Dermis blood vessel endothelial cell (primary cell): ENCODE measurements at regions not wholly inside any gene's neighbourhood (a gene's known extent, or its start where the extent isn't known, plus 50 kb on each side); places are given as distances from the start of the nearest gene placed in this dataset.
"Not testable (repeated sequence)": the region's sequence is repeated elsewhere in the genome, so short reads cannot be mapped to it uniquely, and the experiment has no call there.

Experiments used
- DNase-seq: peaks from one replicate; pipeline ENCODE4 v3.0.0; 2010

GRCh38 chr15:94845390-94845716, 614.0 kb downstream of the MCTP2 start:
- no peak for DNase-seq

DNA sequence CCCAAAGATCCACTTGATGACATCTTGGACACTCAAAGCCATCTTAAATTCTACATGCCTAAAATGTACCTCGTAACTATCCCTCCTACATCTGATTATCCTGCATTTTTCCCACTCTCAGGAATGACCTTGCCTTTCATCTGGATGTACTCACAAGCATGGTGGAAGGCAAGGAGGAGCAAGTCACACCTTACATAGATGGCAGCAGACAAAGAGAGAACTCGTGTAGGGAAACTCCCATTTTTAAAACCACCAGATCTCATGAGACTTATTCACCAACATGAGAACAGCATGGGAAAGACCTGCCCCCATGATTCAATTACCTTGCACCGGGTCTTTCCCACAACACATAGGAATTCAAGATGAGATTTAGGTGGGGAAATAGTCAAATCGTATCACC, 616.0 kb downstream of the MCTP2 start:
- no peak for DNase-seq

- no peak for DNase-seq
Measured at GRCh38 chr15:94848054-94848453, 616.7 kb downstream of the MCTP2 start.

- no peak for DNase-seq
Measured at GRCh38 chr15:94855018-94855408, 623.7 kb downstream of the MCTP2 start.

DNA sequence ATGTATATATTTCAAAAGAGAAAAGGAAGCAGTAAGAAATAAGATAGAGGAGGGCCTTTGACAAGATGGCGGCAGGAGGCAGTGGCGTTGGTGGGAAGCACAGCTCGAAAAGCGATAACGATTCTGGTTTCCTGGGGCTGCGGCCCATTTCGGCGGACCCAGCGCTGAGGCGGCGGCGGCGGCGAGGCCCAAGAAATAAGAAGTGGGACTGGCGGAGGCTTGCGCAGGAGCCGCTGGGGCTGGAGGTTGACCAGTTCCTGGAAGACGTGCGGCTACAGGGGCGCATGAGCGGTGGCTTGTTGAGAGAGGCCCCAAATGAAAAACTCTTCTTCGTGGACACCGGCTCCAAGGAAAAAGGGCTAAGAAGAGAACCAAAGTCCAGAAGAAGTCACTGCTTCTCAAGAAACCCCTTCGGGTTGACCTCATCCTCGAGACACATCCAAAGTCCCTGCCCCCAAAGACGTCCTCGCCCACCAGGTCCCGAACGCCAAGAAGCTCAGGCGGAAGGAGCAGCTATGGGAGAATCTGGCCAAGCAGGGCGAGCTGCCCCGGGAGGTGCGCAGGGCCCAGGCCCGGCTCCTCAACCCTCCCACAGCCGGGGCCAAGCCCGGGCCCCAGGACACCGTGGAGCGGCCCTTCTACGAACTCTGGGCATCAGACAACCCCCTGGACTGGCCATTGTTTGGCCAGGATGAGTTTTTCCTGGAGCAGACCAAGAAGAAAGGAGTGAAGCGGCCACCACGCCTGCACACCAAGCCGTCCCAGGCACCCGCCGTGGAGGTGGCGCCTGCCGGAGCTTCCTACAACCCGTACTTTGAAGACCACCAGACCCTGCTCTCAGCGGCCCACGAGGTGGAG, 624.3 kb downstream of the MCTP2 start:
- no peak for DNase-seq

- no peak for DNase-seq
Measured at GRCh38 chr15:94856267-94856854, 625.0 kb downstream of the MCTP2 start.

- no peak for DNase-seq
Measured at GRCh38 chr15:94857466-94857865, 626.1 kb downstream of the MCTP2 start.

DNA sequence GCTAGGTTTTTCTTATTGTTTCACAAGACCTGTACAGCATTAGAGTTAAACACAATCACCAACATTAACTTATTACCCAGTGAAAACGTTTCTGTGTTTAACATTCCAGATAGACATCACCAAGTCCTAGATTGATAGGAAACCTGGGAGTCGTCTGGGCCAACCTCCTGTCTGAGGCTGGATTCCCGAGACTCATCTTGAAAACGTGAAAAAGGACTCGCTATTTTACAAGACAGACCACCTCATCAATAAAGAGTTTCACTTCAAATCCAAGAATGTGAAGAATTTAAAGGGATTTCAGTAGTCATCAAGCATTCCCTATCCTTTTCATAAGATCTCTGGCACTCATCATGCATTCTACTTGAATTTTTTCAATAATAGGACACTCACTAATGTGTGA, 626.6 kb downstream of the MCTP2 start:
- DNase-seq: no peak

DNA sequence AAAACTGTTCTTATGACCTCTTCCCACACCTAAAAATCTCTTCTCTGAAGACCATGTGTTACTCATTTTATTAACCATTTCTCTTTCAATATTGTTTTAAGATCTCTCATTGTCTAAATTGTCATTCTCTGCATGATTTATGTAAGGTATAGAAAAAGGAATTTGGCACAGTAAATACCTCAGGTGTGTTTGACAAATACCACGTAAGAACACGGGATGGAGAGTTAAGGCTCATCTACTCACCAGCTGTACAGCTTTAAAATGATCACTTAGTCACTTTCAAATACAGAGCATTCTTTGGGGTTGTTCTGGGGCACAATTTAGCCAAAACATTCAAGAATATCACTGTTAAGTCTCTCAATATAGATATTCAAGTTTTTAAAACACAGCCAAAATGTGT, 627.1 kb downstream of the MCTP2 start:
- no peak for DNase-seq

DNA sequence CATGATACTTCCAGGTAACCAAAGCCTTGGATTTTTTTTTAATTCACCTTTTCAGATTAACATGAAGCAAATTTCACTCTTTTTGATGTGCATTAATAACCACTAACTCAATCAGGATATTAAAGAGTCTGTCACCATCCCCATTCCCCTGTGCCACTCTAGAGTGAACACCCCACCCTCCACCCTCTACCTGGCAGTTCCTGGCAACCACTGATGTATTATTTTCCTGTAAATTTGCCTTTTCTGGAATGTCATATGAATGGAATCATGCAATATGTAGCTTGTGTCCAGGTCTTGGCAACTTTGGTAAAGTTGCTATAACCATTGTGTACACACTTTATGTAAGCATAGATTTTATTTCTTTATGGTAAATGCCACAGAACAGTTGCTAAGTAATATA, 627.6 kb downstream of the MCTP2 start:
- no peak for DNase-seq

- no peak for DNase-seq
Measured at GRCh38 chr15:94864600-94864999, 633.2 kb downstream of the MCTP2 start.

- DNase-seq: not testable (repeated sequence)
Measured at GRCh38 chr15:94868265-94868664, 636.9 kb downstream of the MCTP2 start.

- DNase-seq: no peak
Measured at GRCh38 chr15:94875550-94875949, 644.2 kb downstream of the MCTP2 start.

- peak; percentile 6 for DNase-seq
Measured at GRCh38 chr15:94877833-94878232, 646.5 kb downstream of the MCTP2 start.

DNA sequence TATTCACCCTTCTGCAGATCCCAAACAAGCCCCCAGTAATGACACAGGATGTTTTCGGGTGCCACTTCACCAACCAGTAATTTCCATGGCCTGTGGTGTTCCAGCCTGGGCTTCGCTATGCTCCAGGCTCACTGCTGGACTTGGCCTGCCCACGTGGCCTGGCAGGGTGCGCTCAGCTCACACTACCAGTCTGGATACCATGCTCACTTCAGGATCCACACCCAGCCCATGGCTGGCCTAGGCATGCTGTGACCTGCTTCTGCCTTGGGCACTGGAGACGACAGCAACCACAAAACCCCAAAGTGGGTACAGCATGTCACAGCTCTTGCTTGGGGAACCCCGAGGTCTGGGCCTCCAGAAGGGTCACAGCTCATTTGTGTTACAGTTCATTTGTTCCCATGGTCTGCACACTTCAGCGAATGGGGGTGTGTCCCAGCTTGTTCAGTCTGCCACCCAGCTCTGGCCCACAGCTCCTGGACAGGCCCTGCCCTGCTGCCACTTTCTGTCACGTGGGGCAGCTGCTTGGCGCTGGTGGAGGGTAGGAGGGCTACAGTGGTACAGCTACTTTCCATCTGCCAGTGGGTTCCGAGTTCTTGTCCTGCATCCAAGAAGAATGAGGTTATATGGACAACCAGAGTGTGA, 650.8 kb downstream of the MCTP2 start:
- DNase-seq: no peak

- DNase-seq: no peak
Measured at GRCh38 chr15:94887391-94887790, 656.0 kb downstream of the MCTP2 start.

GRCh38 chr15:94889153-94889552, 657.8 kb downstream of the MCTP2 start:
- no peak for DNase-seq

DNA sequence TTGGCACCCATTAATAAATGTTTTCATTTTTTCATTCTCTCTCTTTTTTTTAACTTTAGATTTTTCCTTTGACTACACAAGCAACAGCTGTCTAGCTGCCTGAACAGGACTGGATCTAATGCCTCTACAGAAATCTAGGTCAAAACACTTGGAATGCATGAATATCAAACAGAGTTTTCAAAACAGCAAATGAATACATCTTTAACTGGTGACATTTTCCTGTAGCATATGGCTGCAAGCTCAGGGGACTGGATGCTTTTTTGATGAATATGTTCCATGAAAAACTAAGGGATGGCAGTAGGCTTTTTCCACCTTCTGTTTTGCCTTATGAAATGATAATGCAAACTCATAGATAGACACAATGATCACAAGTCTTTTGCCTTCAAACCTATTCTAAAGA, 661.7 kb downstream of the MCTP2 start:
- DNase-seq: no peak

- no peak for DNase-seq
Measured at GRCh38 chr15:94894056-94894455, 662.7 kb downstream of the MCTP2 start.

- no peak for DNase-seq
Measured at GRCh38 chr15:94909510-94909909, 678.1 kb downstream of the MCTP2 start.

DNA sequence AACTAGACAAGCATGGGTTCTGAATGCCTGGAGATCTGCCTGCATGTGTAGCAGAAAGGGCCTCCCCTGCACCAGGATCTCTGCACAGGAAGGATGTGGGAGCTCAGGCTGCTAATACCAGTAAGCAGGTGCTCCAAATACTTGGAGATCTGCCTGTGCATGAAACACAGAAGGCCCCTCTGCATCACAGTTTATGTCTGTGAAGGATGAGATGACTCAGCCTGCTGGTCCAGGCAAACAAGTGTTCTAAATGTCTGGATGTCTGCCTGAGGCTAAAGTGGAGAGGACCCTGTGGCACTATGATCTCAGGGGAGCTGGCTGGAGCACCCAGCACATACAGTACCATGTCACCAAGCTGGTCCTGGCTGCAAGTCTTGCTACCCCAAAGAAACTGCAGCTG, 678.8 kb downstream of the MCTP2 start:
- peak; percentile 74 for DNase-seq

- no peak for DNase-seq
Measured at GRCh38 chr15:94912760-94913159, 681.4 kb downstream of the MCTP2 start.

DNA sequence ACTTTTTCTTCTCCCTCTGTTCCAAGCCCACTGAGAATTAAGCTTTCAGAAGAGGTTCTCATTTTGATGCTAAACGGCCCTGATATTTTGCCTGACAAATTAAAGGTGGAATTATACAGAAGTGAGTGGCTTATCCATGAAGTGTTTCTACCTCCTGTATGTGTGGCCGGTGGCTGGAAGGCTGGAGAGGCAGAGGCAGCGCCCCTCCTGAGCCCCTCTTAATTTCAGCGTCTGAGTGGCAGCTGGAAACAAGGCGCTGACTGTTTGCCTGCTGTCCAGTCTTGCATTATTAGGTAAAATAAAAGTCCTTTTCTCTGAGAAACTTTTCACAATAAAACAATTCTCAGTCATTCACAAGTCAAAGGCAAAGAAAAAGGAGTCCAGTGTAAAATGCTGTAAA, 685.7 kb downstream of the MCTP2 start:
- DNase-seq: no peak

GRCh38 chr15:94921936-94922335, 690.6 kb downstream of the MCTP2 start:
- no peak for DNase-seq
